ENCODE measurements at regions not wholly inside any gene's neighbourhood (a gene's known extent, or its start where the extent isn't known, plus 50 kb on each side); places are given as distances from the start of the nearest gene placed in this dataset.

DNA sequence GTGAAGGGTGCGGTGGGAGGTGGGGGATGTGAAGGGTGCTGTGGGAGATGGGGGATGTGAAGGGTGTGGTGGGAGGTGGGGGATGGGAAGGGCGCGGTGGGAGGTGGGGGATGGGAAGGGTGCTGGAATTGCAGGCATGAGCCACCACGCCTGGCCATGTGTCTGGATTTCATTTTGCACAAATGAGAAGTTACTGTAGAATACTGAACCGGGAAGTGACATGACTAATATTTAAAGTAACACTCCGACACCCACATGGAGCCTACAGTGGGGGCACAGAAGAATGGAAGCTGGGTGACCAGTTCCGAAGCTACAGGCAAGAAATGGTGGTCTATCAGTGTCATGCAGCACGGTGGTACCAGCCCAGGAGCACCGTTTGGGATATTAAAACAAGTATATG, 69.9 kb upstream of the SPTLC1 start:
- no peak for DNase-seq

DNA sequence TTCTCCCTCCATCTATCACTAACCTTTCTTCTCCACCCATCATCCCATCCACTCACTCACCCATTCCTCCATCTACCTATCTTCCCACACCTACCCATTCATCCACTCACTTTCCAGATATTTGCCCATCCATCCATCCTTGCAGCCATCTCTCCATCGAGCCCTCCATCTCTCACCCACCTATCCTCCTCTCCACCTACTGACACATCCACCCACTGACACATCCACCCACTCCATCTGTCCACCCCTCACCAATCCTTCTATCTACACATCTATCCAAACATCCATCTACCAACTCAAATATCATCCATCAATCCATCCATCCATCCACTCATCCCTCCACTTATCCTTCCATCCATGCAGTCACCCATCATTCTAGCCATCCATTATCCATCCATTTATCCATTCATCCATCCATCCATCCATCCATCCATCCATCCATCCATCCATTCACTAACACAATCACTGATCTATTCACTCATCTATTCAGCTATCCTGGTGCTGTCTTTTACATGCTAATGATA, 68.9 kb upstream of the SPTLC1 start:
- DNase-seq: no peak

DNA sequence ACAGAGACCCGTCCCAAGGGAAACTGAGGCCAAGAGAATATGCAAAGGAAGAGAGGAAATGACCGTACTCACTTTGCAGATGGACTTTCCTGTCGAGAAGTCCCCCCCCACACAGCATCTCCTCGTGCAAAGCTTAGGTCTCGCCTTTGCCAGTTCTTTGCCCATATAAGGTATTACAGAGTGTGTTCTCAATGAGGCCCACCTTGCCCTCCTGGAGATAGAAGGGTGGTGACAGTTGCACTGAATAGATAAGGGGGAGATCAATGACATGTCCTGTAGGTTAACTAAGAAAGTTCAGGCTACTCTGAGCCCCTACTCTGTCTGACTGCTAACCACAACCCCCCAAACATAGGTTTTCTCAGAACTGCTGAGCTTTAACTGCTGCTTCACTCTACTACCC, 68.2 kb upstream of the SPTLC1 start:
- no peak for DNase-seq

DNA sequence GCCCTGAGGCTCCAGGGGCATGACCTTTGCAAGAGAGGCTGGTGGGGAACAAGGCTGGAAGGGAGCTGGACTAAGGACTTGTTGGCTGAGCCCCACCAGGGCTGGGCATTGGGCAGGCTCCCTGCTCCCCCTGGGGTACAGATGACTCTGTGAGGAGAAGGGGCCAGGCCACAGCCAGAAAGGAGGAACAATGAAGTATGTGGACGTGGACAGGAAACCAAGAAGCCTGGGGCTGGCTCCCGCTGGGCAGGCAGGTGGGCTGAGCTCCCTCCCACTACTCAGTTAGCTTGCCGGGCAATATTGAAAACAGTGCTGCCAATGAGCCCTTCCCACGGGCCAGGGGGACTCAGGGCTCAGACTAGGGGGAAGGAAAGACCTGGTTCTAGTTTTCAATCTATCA, 66.1 kb upstream of the SPTLC1 start:
- no peak for DNase-seq

DNA sequence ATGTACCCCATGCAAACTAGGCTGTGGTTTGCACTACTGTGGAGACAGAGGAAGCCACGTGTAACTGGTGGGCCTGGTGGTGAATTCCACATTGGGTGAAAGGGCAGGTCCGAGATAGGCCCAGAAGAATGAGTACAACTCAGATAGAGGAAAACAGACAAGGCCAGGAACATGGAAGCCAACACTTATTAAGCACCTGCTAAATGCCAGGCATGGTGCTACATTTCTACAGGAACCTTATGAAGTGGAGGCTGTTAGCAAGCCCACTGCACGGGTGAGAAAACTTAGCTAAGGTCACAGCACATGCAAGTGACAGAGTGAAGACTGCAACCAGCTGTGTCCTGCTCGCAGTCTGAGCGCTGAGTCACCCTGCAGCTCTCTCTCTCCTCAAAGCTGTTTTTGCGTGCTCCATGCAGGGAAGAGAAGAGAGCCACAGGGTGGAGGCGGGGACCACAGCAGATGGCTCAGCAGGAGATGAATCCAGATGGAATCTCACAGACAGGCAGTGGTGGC, 65.5 kb upstream of the SPTLC1 start:
- no peak for DNase-seq

DNA sequence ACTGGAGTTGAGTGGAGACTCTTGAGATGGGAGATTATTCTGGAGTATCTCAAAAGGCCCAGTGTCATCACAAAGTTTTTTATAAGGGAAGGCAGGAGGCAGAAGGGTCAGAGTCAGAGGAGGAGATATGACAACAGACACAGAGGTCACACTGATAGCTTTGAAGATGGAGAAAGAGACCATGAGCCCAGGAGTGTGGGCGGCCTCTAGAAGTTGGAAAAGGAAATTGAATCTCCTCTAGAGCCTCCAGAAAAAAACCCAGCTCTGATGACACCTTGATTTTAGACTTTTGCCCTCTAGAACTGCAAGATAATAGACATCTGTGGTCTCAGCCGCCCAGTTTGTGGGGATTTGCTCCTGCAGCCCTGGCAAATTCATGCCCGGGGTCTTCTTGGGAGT, 64.8 kb upstream of the SPTLC1 start:
- no peak for DNase-seq

DNA sequence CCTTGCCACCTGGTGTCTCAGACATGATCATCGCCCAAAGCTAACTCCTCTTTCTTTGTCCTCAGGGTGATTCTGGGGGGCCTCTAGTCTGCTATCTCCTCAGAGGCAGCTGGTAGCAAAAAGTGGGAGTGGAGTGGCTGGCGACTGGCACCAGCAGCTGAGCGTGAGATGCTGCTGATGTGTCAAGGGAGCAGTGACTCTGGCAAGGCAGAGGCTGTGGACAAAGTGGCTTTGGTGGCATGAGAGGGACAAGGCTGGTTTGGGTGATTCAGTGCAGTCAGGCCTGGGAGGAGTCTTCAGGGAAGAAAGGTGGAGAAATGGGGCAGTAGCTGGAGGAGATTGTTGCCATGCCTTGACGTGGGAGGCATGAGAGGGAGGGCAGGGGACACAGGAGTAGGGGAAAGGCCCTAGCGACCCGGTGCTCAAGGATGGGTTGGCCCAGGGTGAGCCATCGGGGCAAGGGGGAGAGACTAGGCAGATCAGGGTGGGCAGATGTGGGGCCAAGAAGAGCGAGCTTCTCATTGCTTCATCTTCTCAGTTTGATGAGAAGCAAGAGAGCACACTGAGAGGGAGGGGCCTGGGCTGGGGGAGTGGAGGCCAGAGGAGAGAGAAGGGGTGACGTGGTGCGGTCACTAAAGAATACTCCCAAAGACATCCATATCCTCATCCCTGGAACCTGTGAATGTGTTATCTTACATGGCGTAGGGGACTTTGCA, 64.2 kb upstream of the SPTLC1 start:
- no peak for DNase-seq

DNA sequence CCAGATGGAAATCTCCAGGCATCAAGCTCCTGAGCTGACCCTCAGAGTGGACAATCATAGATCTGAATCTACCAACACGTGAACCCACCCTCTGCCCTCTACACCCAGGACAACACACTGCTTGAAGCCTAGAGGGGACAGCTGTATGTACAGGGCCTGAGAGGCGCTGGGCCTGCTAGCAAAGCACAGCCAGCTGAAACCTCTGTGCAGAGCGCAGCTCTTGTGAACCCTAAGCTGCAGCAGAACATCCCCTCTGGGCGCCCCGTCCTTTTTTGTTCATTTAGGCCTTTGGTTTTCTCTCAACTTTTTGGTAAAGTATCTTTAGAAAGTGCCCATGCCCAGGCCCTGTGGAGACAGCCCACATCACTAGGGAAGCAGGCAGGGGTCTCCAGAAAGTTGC, 62.4 kb upstream of the SPTLC1 start:
- no peak for DNase-seq

DNA sequence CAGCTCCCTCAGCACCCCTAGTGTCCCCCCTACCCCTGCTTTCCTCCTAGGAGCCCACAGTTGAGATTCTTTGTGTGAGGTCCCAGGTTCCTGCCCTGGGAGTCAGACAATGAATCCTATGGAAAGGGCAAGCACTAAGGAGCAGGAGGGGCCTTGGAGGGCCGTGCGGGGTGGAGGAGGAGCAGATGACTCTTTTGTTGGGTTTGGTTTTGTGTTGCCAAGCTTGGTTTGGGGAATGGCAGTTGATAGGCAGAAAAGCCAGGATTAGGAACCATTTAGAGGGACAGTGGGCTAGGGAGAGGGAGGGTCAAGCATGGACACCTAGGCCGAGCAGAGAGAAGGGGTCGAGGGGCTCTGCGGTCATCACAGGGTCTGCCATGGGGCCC, 61.6 kb upstream of the SPTLC1 start:
- DNase-seq: no peak

DNA sequence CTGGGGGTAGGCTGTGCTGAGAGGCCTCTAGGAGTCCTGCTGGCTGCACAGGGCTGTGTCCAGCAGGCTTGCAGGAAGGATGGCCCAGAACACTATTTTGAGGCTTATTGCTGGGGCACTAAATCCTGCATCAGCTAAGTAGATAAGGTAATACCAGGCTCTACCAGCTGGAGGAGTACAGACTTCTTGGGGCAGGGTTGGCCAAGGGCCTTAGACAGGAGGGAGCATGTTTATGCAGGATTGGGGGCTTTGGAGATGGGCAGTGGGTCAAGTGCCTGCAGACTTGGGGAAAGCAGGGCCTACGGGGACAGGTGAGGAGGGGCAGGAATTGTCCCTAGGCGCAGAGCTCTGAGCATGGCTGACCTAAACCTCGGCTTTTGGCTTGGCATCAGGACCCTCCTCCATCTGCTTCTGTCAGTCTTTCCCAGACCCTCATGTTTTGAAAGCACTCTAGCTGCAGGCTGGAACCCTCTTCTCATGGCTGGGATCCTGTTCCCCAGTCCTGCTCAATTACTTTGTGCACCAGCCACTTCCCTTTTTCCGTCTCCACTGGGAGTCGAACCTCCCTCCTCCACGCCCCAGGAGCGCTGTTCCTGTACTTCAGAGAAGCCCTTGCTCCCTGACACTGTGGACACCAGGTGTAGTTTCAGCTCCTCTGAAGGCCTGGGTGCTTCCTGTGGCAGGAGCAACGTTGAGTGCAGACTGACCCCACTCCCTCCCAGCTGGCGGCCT, 61.0 kb upstream of the SPTLC1 start:
- DNase-seq: peak; percentile 6

DNA sequence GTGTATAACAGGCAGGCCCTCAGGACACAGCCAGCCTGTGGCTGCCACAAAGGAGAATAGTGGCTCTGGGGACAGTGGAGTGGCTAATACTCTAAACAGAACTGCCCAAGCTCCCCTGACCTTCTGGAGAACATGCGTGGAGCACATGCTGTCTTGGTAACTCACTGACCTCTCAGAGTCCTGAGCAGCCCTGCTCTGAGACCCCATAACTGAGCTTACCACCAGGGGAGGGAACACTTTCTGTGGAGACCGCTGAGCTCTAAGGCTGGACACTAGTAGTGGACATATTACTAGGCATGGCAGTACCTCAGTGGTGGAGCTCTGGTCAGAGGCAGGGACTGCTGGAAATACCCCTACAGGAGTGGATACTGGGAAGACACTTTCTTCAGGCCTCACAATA, 60.2 kb upstream of the SPTLC1 start:
- DNase-seq: no peak

DNA sequence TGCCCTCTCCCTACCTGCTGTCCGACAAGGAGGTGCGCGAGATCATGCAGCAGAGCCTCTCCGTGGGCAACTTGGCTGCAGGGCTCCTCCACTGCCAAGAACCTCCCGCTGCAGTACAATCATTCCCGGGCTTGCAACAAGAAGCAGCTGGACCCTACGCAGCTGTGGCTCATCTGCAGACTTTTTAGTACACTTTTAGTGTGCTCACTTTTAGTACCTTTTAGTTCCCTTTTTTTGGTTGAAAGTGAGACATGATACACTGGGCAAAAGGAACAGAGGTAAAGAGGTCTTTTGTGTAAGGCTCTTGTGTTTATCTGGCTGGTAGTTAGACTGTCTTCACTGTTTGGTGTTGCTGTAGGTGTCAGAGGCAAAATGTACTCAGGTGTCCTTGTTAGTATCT, 58.1 kb upstream of the SPTLC1 start:
- no peak for DNase-seq

DNA sequence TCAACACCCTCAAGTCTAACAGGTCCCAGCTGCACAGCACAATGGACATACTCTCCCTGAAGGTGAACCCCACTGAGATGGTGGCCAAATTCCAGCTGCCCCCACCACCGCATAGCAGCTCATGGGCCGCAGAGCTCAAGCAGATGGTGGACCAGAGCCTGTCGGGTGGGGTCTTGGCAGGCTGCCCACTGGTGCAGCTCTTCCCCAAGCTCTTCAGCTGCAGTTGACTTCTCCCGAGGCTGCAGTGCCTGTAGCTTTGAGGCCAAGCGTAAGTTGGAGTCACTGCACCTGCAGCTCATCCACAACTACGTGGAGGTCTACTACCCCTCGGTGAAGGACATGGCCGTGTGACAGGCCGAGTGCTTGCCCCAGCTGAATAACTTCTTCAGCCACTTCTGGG, 56.6 kb upstream of the SPTLC1 start:
- no peak for DNase-seq

DNA sequence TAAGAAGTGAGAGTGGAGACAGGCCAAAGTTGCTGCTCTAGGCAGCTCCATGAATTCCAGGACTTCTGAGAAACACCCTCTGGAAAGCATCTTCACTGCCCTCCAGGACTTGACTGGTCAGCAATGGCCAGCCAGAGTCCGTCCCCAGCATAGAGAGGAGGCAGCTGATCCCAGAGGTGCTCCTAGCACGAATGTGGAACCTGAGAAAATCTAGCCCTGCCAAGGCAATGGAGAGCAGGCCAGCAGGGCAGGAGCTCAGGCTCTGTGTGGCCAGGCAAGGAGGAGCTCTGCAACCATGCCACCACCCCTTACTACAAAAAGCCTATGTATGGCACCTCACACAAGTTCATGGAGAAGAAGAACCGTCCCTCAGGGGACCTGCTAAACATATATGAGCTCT, 56.1 kb upstream of the SPTLC1 start:
- no peak for DNase-seq

DNA sequence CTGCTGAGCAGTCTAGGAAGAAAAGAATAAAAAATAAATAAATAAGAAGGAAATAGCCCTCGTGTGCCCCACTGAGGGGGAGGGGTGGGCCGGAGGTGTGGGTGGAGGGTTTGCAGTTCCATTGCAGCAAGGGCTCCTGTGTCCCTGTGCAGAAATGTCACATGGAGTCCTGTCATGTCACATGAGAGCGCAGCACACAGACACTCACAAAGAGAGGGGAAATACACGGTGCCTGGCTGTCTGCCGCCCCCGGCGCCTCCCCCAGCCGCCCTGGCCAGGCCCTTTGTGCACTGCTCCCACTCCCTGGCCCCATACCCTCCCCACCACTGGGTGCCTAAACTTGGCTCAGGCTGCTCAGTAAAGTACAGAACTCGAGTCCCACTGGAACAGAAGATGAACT, 55.6 kb upstream of the SPTLC1 start:
- no peak for DNase-seq

DNA sequence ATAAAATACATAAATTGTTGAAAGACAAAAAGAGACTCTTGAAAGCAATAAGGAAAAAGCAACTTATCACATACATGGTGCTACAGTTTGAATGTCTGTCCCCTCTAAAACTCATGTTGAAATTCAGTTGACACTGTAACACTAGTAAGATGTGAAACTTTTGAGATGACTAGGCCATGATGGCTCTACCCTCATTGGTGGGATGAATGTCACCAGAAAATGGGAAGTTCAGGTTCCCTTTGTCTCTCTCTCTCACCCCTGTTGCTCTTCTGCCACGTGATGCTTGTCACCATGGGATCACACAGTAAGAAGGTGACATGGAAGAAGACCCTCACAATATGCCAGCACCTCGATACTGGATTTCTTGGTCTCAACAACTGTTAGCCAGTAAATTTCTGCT, 50.3 kb upstream of the SPTLC1 start:
- peak; percentile 53 for DNase-seq
